ENCODE measurements at regions not wholly inside any gene's neighbourhood (a gene's known extent, or its start where the extent isn't known, plus 50 kb on each side); places are given as distances from the start of the nearest gene placed in this dataset.

DNA sequence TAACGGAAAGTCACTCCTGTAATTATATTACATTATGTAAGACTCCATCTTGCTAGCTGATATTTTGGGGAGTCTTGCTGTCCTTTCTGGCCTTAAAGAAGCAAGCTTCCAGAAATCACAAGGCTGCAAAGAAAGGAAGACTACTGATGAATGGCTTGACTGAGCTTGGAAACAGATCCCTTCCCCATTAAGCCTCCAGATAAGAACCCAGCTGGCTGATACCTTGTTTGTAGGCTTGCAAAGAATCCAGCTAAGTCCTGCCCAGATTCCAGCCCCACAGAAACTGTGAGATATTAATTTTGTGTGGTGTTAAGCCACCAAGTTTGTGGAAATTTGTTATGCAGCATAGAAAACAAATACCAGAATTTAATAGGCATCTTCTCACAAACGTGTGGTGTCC, 49.9 kb upstream of the TMEM106B start:
- in situ Hi-C loops (cut with HindIII; ENCODE audit: low sequenced_read_pairs), result no loop called here
- no peak for DNase-seq (ENCODE audit: low spot score)
